Loucy (cell line): ENCODE measurements at regions not wholly inside any gene's neighbourhood (a gene's known extent, or its start where the extent isn't known, plus 50 kb on each side); places are given as distances from the start of the nearest gene placed in this dataset.

Experiments
- H2AFZ ChIP-seq: fragments of 200-600 bp; sonication (generic); 2 replicates; pipeline ENCODE4 v1.6.0; 2016; ENCODE audit warnings: antibody characterized with exemption, mild to moderate bottlenecking, low read length, moderate library complexity
- H3F3A ChIP-seq: fragments of 200-600 bp; 2 replicates; pipeline ENCODE4 v1.6.0; 2016; ENCODE audit warnings: antibody characterized with exemption, low read depth, mild to moderate bottlenecking
- H3K27me3 ChIP-seq: fragments of 200-600 bp; sonication (generic); 2 replicates; pipeline ENCODE4 v1.6.1; 2014; ENCODE audit warnings: low read length, mild to moderate bottlenecking; ENCODE audit not compliant: insufficient read depth, poor library complexity, severe bottlenecking
- H3K36me3 ChIP-seq: fragments of 200-600 bp; sonication (generic); 2 replicates; pipeline ENCODE4 v1.6.1; 2016; ENCODE audit warnings: low read length; ENCODE audit not compliant: insufficient read depth
- H3K4me1 ChIP-seq: fragments of 200-600 bp; sonication (generic); 2 replicates; pipeline ENCODE4 v1.5.1; 2014; ENCODE audit warnings: low read length, mild to moderate bottlenecking; ENCODE audit not compliant: insufficient read depth, poor library complexity, severe bottlenecking
- H3K4me2 ChIP-seq: fragments of 200-600 bp; sonication (generic); 2 replicates; pipeline ENCODE4 v1.6.0; 2014; ENCODE audit warnings: antibody characterized with exemption, low read length, low read depth, mild to moderate bottlenecking; ENCODE audit not compliant: poor library complexity, severe bottlenecking
- H3K4me3 ChIP-seq: fragments of 200-600 bp; sonication (generic); 2 replicates; pipeline ENCODE4 v1.5.1; 2014; ENCODE audit warnings: low read length, mild to moderate bottlenecking, mixed read lengths; ENCODE audit not compliant: poor library complexity, severe bottlenecking
- H3K79me2 ChIP-seq: fragments of 200-600 bp; sonication (generic); 2 replicates; pipeline ENCODE4 v1.6.1; 2014; ENCODE audit warnings: low read length; ENCODE audit not compliant: insufficient read depth
- H3K9ac ChIP-seq: fragments of 200-600 bp; sonication (generic); 2 replicates; pipeline ENCODE4 v1.6.0; 2014; ENCODE audit warnings: mild to moderate bottlenecking, low read depth, low read length, moderate library complexity; ENCODE audit not compliant: poor library complexity, severe bottlenecking
- H3K9me2 ChIP-seq: fragments of 200-600 bp; sonication (generic); replicated peaks from 2 replicates; pipeline ENCODE4 v1.6.1; 2016; ENCODE audit warnings: low read depth, low read length, mixed read lengths
- H3K9me3 ChIP-seq: fragments of 200-600 bp; sonication (generic); 2 replicates; pipeline ENCODE4 v1.6.1; 2014; ENCODE audit warnings: mild to moderate bottlenecking, antibody characterized with exemption, low read length, low read depth; ENCODE audit not compliant: insufficient read depth
- H4K20me1 ChIP-seq: fragments of 200-600 bp; sonication (generic); 2 replicates; pipeline ENCODE4 v1.6.0; 2014; ENCODE audit warnings: antibody characterized with exemption, low read length, mild to moderate bottlenecking; ENCODE audit not compliant: insufficient read depth, poor library complexity, severe bottlenecking
- EZH2phosphoT487 ChIP-seq: fragments of 200-600 bp; IDR thresholded peaks from 2 replicates; pipeline ENCODE4 v1.6.1; 2018; ENCODE audit warnings: antibody characterized with exemption, mild to moderate bottlenecking, moderate library complexity, borderline replicate concordance
- TF ChIP-seq, protein P1 (sequence below): fragments of 200-600 bp; sonication (generic); conservative IDR thresholded peaks from 2 replicates; pipeline ENCODE4 v1.5.1; 2014; ENCODE audit warnings: mild to moderate bottlenecking, antibody characterized with exemption, low read length

DNA sequence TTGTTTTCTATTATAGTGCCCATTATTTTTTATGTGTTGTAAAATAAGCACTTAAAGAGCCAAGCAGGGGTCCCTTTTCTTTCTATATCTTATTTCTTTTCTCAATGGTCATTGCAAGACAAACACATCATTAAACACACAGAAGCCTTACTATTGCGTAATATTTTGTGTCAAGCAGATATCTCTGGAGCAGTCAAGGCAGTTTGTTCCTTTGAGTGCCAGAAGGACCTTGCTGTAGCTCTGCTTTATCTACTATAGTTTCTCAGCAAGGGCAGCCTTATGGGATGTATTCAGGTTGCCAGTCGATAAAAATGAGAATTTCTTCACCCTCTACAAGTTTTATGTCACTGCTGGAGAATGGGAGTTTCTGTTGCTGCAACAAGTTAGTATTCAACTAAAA lies 319.3 kb downstream of the TDRD3 start:
- Histone ChIP-seq H3K9me2 (no peaks in the 10 kb centered on the region), H3K79me2 (no peaks in the 10 kb centered on the region), H3F3A (no peaks in the 10 kb centered on the region), H3K9ac (no peak overlapping the region), H3K4me2 (no peak overlapping the region), H3K27me3 (no peaks in the 10 kb centered on the region), H3K4me3 (no peak overlapping the region), H3K36me3 (no peaks in the 10 kb centered on the region), H4K20me1 (no peaks in the 10 kb centered on the region), H3K9me3 (no peaks in the 10 kb centered on the region), H2AFZ (no peak overlapping the region), H3K4me1 (no peaks in the 10 kb centered on the region)
- no peak for TF ChIP-seq EZH2phosphoT487
- TF ChIP-seq, protein P1, sequence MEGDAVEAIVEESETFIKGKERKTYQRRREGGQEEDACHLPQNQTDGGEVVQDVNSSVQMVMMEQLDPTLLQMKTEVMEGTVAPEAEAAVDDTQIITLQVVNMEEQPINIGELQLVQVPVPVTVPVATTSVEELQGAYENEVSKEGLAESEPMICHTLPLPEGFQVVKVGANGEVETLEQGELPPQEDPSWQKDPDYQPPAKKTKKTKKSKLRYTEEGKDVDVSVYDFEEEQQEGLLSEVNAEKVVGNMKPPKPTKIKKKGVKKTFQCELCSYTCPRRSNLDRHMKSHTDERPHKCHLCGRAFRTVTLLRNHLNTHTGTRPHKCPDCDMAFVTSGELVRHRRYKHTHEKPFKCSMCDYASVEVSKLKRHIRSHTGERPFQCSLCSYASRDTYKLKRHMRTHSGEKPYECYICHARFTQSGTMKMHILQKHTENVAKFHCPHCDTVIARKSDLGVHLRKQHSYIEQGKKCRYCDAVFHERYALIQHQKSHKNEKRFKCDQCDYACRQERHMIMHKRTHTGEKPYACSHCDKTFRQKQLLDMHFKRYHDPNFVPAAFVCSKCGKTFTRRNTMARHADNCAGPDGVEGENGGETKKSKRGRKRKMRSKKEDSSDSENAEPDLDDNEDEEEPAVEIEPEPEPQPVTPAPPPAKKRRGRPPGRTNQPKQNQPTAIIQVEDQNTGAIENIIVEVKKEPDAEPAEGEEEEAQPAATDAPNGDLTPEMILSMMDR: no peak

DNA sequence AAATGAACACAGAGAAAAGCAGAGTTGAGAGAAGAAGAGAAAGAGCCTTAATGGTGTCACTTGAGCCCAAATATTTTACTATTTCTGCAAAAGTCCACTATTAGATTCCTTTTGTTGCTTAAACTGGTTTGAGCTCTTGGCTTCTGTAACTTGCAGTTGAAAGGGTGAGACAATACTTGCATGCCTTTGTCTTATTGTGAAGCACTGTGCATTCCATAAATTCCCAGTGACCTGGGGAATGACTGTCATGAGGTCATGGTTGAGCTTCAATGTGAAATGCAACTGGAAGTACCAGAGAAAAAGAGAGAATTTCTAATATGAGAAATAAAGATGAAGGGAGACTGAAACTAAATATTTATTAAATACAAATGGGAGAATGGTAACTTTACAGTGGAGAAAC lies 310.9 kb downstream of the TDRD3 start:
- H3K4me1 ChIP-seq: no peaks in the 10 kb centered on the region
- TF ChIP-seq, protein P1: no peak
- no peak for TF ChIP-seq EZH2phosphoT487
- H3K9ac ChIP-seq: no peak overlapping the region
- H3K9me2 ChIP-seq: no peaks in the 10 kb centered on the region
- no peaks in the 10 kb centered on the region for H3K36me3 ChIP-seq
- H3K9me3 ChIP-seq: no peaks in the 10 kb centered on the region
- no peak overlapping the region for H3K4me3 ChIP-seq
- H3K4me2 ChIP-seq: no peak overlapping the region
- no peaks in the 10 kb centered on the region for H3F3A ChIP-seq
- H4K20me1 ChIP-seq: no peaks in the 10 kb centered on the region
- H3K79me2 ChIP-seq: no peaks in the 10 kb centered on the region
- H2AFZ ChIP-seq: no peak overlapping the region
- H3K27me3 ChIP-seq: no peaks in the 10 kb centered on the region

DNA sequence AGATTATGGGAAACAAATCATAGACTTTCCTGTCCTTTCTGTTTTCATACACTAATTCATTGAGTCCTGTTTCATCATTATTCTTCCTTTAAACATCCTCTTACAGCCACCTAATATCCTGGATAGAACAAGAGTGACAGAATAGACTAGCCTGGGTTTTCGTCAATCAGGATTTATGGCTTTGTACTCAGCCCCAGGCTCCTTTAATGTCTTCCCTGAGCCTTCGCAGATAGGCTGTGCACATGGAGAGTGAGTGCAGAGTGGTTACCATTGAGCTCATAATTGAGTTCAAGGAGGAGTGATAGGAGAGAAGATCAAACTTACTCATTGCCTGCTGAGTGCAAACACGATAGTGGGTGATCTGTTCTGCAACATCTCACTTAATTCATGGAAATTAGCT lies 304.9 kb downstream of the TDRD3 start:
- Histone ChIP-seq H3K9ac (no peak overlapping the region), H3K4me2 (no peak overlapping the region), H3K4me1 (no peaks in the 10 kb centered on the region), H3K9me2 (no peaks in the 10 kb centered on the region), H3K36me3 (no peaks in the 10 kb centered on the region), H3K79me2 (no peaks in the 10 kb centered on the region), H3K9me3 (no peaks in the 10 kb centered on the region), H4K20me1 (no peaks in the 10 kb centered on the region), H2AFZ (no peak overlapping the region), H3F3A (no peaks in the 10 kb centered on the region), H3K27me3 (no peaks in the 10 kb centered on the region), H3K4me3 (no peak overlapping the region)
- TF ChIP-seq EZH2phosphoT487: no peak
- TF ChIP-seq, protein P1: no peak
